Fibroblast of lung (primary cell): ENCODE measurements at regions not wholly inside any gene's neighbourhood (a gene's known extent, or its start where the extent isn't known, plus 50 kb on each side); places are given as distances from the start of the nearest gene placed in this dataset.

ENCODE experiments used
- DNase-seq, 2 donors: peaks; one replicate each; pipeline versions ENCODE4 v3.0.0 to v3.0.0-alpha.2; 2010; ENCODE audit warnings: low read depth in 2 of 2
- H2AFZ ChIP-seq: 2 replicates; pipeline ENCODE4 v1.5.1; 2012; ENCODE audit warnings: low read length, control low read depth, inconsistent platforms
- H3K27ac ChIP-seq: 2 replicates; pipeline ENCODE4 v1.5.1; 2011; ENCODE audit warnings: low read length, control low read depth; ENCODE audit not compliant: insufficient read depth
- H3K27me3 ChIP-seq: 2 replicates; pipeline ENCODE4 v1.5.1; 2011; ENCODE audit warnings: mild to moderate bottlenecking, low read length; ENCODE audit not compliant: control insufficient read depth, insufficient read depth
- H3K36me3 ChIP-seq: 2 replicates; pipeline ENCODE4 v1.5.1; 2011; ENCODE audit warnings: low read length; ENCODE audit not compliant: control insufficient read depth, insufficient read depth
- H3K4me1 ChIP-seq: 2 replicates; pipeline ENCODE4 v1.5.1; 2011; ENCODE audit warnings: low read length; ENCODE audit not compliant: control insufficient read depth, insufficient read depth; ENCODE audit errors: extremely low read depth
- H3K4me2 ChIP-seq: 2 replicates; pipeline ENCODE4 v1.5.1; 2011; ENCODE audit warnings: low read length, control low read depth; ENCODE audit not compliant: insufficient read depth; ENCODE audit errors: extremely low read depth
- H3K4me3 ChIP-seq, 4 experiments: fragments of 200-600 bp in 1 of 4; sonication (generic) in 1 of 4; replicated peaks in 1 of 4; 2 replicates each; pipeline ENCODE4 v1.5.1; 2011 to 2016; ENCODE audit warnings: low read length in 4 of 4, low read depth in 3 of 4, mild to moderate bottlenecking in 3 of 4, control low read depth in 2 of 4, inconsistent platforms in 1 of 4, mixed read lengths in 1 of 4; ENCODE audit not compliant: insufficient read depth in 1 of 4; ENCODE audit errors: control extremely low read depth in 1 of 4
- H3K79me2 ChIP-seq: 2 replicates; pipeline ENCODE4 v1.5.1; 2012; ENCODE audit warnings: mild to moderate bottlenecking, low read length, inconsistent platforms; ENCODE audit not compliant: control insufficient read depth, insufficient read depth
- H3K9ac ChIP-seq: 2 replicates; pipeline ENCODE4 v1.5.1; 2011; ENCODE audit warnings: mild to moderate bottlenecking, low read length, control low read depth; ENCODE audit not compliant: insufficient read depth
- H3K9me3 ChIP-seq: 2 replicates; pipeline ENCODE4 v1.5.1; 2012; ENCODE audit warnings: low read depth, low read length; ENCODE audit not compliant: control insufficient read depth, insufficient read depth
- H4K20me1 ChIP-seq: 2 replicates; pipeline ENCODE4 v1.5.1; 2011; ENCODE audit warnings: low read length; ENCODE audit not compliant: control insufficient read depth, insufficient read depth; ENCODE audit errors: extremely low read depth
- EZH2 ChIP-seq: IDR thresholded peaks from 2 replicates; pipeline ENCODE4 v1.5.1; 2012; ENCODE audit warnings: low read length, control low read depth, mild to moderate bottlenecking; ENCODE audit errors: missing control alignments
- TF ChIP-seq, protein P1 (sequence below), 2 donors: IDR thresholded peaks in 1 of 2; conservative IDR thresholded peaks in 1 of 2; 1 replicate in 1 of 2; 2 replicates in 1 of 2; pipeline ENCODE4 v1.5.1; 2011 to 2012; ENCODE audit warnings: low read length in 2 of 2, control low read depth in 1 of 2, inconsistent platforms in 1 of 2, low read depth in 1 of 2, mild to moderate bottlenecking in 1 of 2

DNA sequence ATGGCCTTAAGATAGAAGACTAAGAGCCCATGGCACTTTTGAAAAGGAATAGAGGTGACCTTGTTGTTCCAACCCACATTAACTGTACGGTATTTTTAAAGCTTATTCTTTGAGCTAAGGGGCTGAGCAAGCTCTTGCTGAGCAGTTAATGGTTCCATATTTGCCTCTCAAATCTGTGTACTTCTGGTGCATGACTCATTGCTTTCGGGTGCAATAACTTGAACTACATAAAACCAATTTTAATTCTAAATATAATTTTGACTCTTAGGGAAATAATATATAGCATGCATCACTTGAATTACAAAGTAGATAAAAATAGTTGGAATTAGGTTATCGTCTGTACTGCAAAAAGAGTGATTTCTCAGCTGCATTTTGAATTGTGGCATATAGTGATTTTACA is 348.1 kb upstream of the CITED2 start:
- no peaks in the 10 kb centered on the region for H3K27me3 ChIP-seq
- no peaks in the 10 kb centered on the region for H3K4me1 ChIP-seq
- peak in 1 of 2 donors; percentile 56 for DNase-seq
- no peak overlapping the region for H2AFZ ChIP-seq
- no peak overlapping the region for H3K9ac ChIP-seq
- H3K9me3 ChIP-seq = no peaks in the 10 kb centered on the region
- H3K79me2 ChIP-seq = no peaks in the 10 kb centered on the region
- no peaks in the 10 kb centered on the region for H3K36me3 ChIP-seq
- H3K4me2 ChIP-seq = no peak overlapping the region
- TF ChIP-seq, protein P1, sequence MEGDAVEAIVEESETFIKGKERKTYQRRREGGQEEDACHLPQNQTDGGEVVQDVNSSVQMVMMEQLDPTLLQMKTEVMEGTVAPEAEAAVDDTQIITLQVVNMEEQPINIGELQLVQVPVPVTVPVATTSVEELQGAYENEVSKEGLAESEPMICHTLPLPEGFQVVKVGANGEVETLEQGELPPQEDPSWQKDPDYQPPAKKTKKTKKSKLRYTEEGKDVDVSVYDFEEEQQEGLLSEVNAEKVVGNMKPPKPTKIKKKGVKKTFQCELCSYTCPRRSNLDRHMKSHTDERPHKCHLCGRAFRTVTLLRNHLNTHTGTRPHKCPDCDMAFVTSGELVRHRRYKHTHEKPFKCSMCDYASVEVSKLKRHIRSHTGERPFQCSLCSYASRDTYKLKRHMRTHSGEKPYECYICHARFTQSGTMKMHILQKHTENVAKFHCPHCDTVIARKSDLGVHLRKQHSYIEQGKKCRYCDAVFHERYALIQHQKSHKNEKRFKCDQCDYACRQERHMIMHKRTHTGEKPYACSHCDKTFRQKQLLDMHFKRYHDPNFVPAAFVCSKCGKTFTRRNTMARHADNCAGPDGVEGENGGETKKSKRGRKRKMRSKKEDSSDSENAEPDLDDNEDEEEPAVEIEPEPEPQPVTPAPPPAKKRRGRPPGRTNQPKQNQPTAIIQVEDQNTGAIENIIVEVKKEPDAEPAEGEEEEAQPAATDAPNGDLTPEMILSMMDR (conservative IDR thresholded peaks at IDR 0.05 in 1 of 2, IDR thresholded peaks at IDR 0.05 in 1 of 2; ENCODE audit: low read depth in 1 of 2, low read length in 2 of 2) = no peak
- TF ChIP-seq EZH2 = no peak
- no peak overlapping the region for H3K4me3 ChIP-seq
- H4K20me1 ChIP-seq = no peaks in the 10 kb centered on the region
- no peak overlapping the region for H3K27ac ChIP-seq

- no peaks in the 10 kb centered on the region for H3K36me3 ChIP-seq
- no peak overlapping the region for H3K4me3 ChIP-seq
- no peaks in the 10 kb centered on the region for H3K9me3 ChIP-seq
- no peaks in the 10 kb centered on the region for H3K79me2 ChIP-seq
- H2AFZ ChIP-seq = peak overlapping the region; percentile 19
- no peaks in the 10 kb centered on the region for H4K20me1 ChIP-seq
- no peaks in the 10 kb centered on the region for H3K4me1 ChIP-seq
- TF ChIP-seq, protein P1 (conservative IDR thresholded peaks at IDR 0.05 in 1 of 2, IDR thresholded peaks at IDR 0.05 in 1 of 2; ENCODE audit: low read depth in 1 of 2, low read length in 2 of 2) = no peak
- TF ChIP-seq EZH2 = no peak
- no peak overlapping the region for H3K4me2 ChIP-seq
- no peaks in the 10 kb centered on the region for H3K27me3 ChIP-seq
- no peak overlapping the region for H3K27ac ChIP-seq
- H3K9ac ChIP-seq = no peak overlapping the region
- DNase-seq = no peak
These were observed 347.5 kb upstream of the CITED2 start for GRCh38 chr6:139721954-139722353.

- Histone ChIP-seq H3K27ac (no peak overlapping the region), H3K4me3 (no peak overlapping the region), H3K4me2 (no peak overlapping the region), H4K20me1 (no peaks in the 10 kb centered on the region), H3K9ac (no peak overlapping the region), H3K27me3 (no peaks in the 10 kb centered on the region), H3K36me3 (no peaks in the 10 kb centered on the region), H2AFZ (no peak overlapping the region), H3K79me2 (no peaks in the 10 kb centered on the region), H3K9me3 (no peaks in the 10 kb centered on the region), H3K4me1 (peaks cover 10% of the 10 kb centered on the region)
- no peak for TF ChIP-seq EZH2
- TF ChIP-seq, protein P1 (conservative IDR thresholded peaks at IDR 0.05 in 1 of 2, IDR thresholded peaks at IDR 0.05 in 1 of 2; ENCODE audit: low read depth in 1 of 2, low read length in 2 of 2) = no peak
- peak in 1 of 2 donors; percentile 42 for DNase-seq
These were observed 339.6 kb upstream of the CITED2 start for GRCh38 chr6:139713900-139714506.
